OCI-LY1 (cell line): ENCODE measurements at regions not wholly inside any gene's neighbourhood (a gene's known extent, or its start where the extent isn't known, plus 50 kb on each side); places are given as distances from the start of the nearest gene placed in this dataset.

Experiments used
- H2AFZ ChIP-seq: fragments of 200-600 bp; sonication (generic), shearing (Covaris generic); 2 replicates; pipeline ENCODE4 v1.6.0; 2014; ENCODE audit warnings: antibody characterized with exemption, mild to moderate bottlenecking, low read length
- H3F3A ChIP-seq: fragments of 200-600 bp; sonication (generic), shearing (Covaris generic); 2 replicates; pipeline ENCODE4 v1.6.0; 2014; ENCODE audit warnings: mild to moderate bottlenecking, antibody characterized with exemption, low read length, moderate library complexity; ENCODE audit not compliant: insufficient read depth
- H3K27ac ChIP-seq: fragments of 200-600 bp; sonication (generic); 2 replicates; pipeline ENCODE4 v1.5.1; 2014; ENCODE audit warnings: low read length, mixed run types, mild to moderate bottlenecking, low read depth; ENCODE audit not compliant: poor library complexity, severe bottlenecking
- H3K27me3 ChIP-seq: fragments of 200-600 bp; sonication (generic); 2 replicates; pipeline ENCODE4 v1.6.0; 2014; ENCODE audit warnings: antibody characterized with exemption, mild to moderate bottlenecking, low read length, moderate library complexity; ENCODE audit not compliant: insufficient read depth
- H3K36me3 ChIP-seq: fragments of 200-600 bp; sonication (generic); 2 replicates; pipeline ENCODE4 v1.6.1; 2014; ENCODE audit warnings: mild to moderate bottlenecking, antibody characterized with exemption, low read length, moderate library complexity, mixed read lengths; ENCODE audit not compliant: insufficient read depth
- H3K4me1 ChIP-seq: fragments of 200-600 bp; sonication (generic); 2 replicates; pipeline ENCODE4 v1.5.1; 2014; ENCODE audit warnings: mild to moderate bottlenecking, low read length, moderate library complexity; ENCODE audit not compliant: insufficient read depth, severe bottlenecking
- H3K4me2 ChIP-seq: fragments of 200-600 bp; sonication (generic), shearing (Covaris generic); 2 replicates; pipeline ENCODE4 v1.6.1; 2014; ENCODE audit warnings: low read length
- H3K4me3 ChIP-seq: fragments of 200-600 bp; sonication (generic); 2 replicates; pipeline ENCODE4 v1.5.1; 2014; ENCODE audit warnings: low read length, low read depth, mild to moderate bottlenecking, mixed read lengths; ENCODE audit not compliant: poor library complexity, severe bottlenecking
- H3K79me2 ChIP-seq: fragments of 200-600 bp; shearing (Covaris generic); 2 replicates; pipeline ENCODE4 v1.6.1; 2016; ENCODE audit warnings: mixed run types, low read length, mixed read lengths; ENCODE audit not compliant: insufficient read depth
- H3K9ac ChIP-seq: fragments of 200-600 bp; sonication (generic), shearing (Covaris generic); 2 replicates; pipeline ENCODE4 v1.6.1; 2014; ENCODE audit warnings: mild to moderate bottlenecking, low read length, mixed read lengths
- H3K9me2 ChIP-seq: fragments of 200-600 bp; sonication (generic), shearing (Covaris generic); 2 replicates; pipeline ENCODE4 v1.6.1; 2014; ENCODE audit warnings: low read depth, mild to moderate bottlenecking, low read length, mixed read lengths
- H3K9me3 ChIP-seq: fragments of 200-600 bp; shearing (Covaris generic); 2 replicates; pipeline ENCODE4 v1.6.1; 2014; ENCODE audit warnings: low read length, mixed read lengths
- H4K20me1 ChIP-seq: fragments of 200-600 bp; sonication (generic), shearing (Covaris generic); 2 replicates; pipeline ENCODE4 v1.6.0; 2016; ENCODE audit warnings: mild to moderate bottlenecking, low read length; ENCODE audit not compliant: insufficient read depth
- CTCF ChIP-seq: fragments of 200-600 bp; sonication (generic), shearing (Covaris generic); IDR thresholded peaks from 2 replicates; pipeline ENCODE4 v1.5.1; 2017; ENCODE audit warnings: mild to moderate bottlenecking, antibody characterized with exemption, low read length, moderate library complexity, mixed read lengths
- EZH2 ChIP-seq: fragments of 200-600 bp; sonication (generic), shearing (Covaris generic); IDR thresholded peaks from 2 replicates; pipeline ENCODE4 v1.8.0; 2017; ENCODE audit warnings: borderline replicate concordance, mixed run types, mild to moderate bottlenecking, antibody characterized with exemption, low read length, moderate library complexity, mixed read lengths

- no peak for TF ChIP-seq EZH2
- TF ChIP-seq CTCF, result no peak
- Histone ChIP-seq H3K36me3 (no peaks in the 10 kb centered on the region), H3K9ac (no peak overlapping the region), H3K4me3 (no peak overlapping the region), H3K9me3 (no peaks in the 10 kb centered on the region), H3K27ac (no peak overlapping the region), H3K4me1 (no peaks in the 10 kb centered on the region), H3F3A (no peaks in the 10 kb centered on the region), H3K79me2 (no peaks in the 10 kb centered on the region), H4K20me1 (no peaks in the 10 kb centered on the region), H3K9me2 (no peaks in the 10 kb centered on the region), H3K4me2 (no peak overlapping the region), H2AFZ (no peak overlapping the region), H3K27me3 (no peaks in the 10 kb centered on the region)
Observed at GRCh38 chr11:11750017-11750878, 91.5 kb upstream of the USP47 start.

GRCh38 chr11:11748706-11749365, 92.9 kb upstream of the USP47 start:
- H3K36me3 ChIP-seq, result no peaks in the 10 kb centered on the region
- H3K27me3 ChIP-seq, result no peaks in the 10 kb centered on the region
- no peaks in the 10 kb centered on the region for H3K9me3 ChIP-seq
- no peaks in the 10 kb centered on the region for H4K20me1 ChIP-seq
- H3K4me3 ChIP-seq, result no peak overlapping the region
- H3K27ac ChIP-seq, result no peak overlapping the region
- no peak overlapping the region for H2AFZ ChIP-seq
- H3K79me2 ChIP-seq, result no peaks in the 10 kb centered on the region
- TF ChIP-seq EZH2 (no peak), CTCF (no peak)
- no peaks in the 10 kb centered on the region for H3K4me1 ChIP-seq
- H3F3A ChIP-seq, result no peaks in the 10 kb centered on the region
- H3K9me2 ChIP-seq, result no peaks in the 10 kb centered on the region
- no peak overlapping the region for H3K9ac ChIP-seq
- no peak overlapping the region for H3K4me2 ChIP-seq

GRCh38 chr11:11747570-11747969, 94.2 kb upstream of the USP47 start:
- H3K79me2 ChIP-seq, result no peaks in the 10 kb centered on the region
- H3K4me3 ChIP-seq, result no peak overlapping the region
- H2AFZ ChIP-seq, result no peak overlapping the region
- H3K27me3 ChIP-seq, result no peaks in the 10 kb centered on the region
- no peaks in the 10 kb centered on the region for H3K4me1 ChIP-seq
- no peaks in the 10 kb centered on the region for H4K20me1 ChIP-seq
- no peak overlapping the region for H3K27ac ChIP-seq
- no peaks in the 10 kb centered on the region for H3K9me3 ChIP-seq
- H3K9ac ChIP-seq, result no peak overlapping the region
- H3K36me3 ChIP-seq, result no peaks in the 10 kb centered on the region
- no peaks in the 10 kb centered on the region for H3K9me2 ChIP-seq
- TF ChIP-seq CTCF (no peak), EZH2 (no peak)
- H3F3A ChIP-seq, result no peaks in the 10 kb centered on the region
- H3K4me2 ChIP-seq, result no peak overlapping the region
